ENCODE measurements at regions not wholly inside any gene's neighbourhood (a gene's known extent, or its start where the extent isn't known, plus 50 kb on each side); places are given as distances from the start of the nearest gene placed in this dataset.

DNA sequence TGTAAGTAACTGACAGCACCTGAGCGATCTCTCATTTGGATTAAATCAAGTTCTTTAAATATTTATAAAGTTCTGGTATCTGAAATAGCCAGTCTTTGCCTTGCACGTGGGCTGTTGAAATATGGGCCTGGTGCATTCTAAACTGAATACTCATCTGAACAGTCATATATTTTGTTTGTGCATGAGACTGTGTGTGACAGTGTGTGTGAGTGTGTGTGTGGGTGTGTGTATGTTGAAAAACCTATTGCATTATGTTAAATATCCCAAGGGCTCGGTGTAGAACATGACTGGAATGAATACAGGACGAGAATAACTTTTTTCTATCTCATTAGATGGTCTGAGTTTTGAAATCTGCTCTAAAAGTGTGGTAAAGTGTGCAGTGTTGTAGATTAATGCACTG, 82.4 kb upstream of the TOX3 start:
- H3K27ac ChIP-seq (ENCODE audit: low read depth): no peak overlapping the region
- H3K4me3 ChIP-seq (ENCODE audit: low read depth, low read length): no peak overlapping the region
- WGBS: 48% methylated on average over 4 of the region's 4 CpGs
- H3K4me1 ChIP-seq (ENCODE audit: insufficient read depth): no peaks in the 10 kb centered on the region
- peak; percentile 2 for DNase-seq (ENCODE audit: extremely low spot score)
- no peaks in the 10 kb centered on the region for H3K36me3 ChIP-seq (ENCODE audit: insufficient read depth)

DNA sequence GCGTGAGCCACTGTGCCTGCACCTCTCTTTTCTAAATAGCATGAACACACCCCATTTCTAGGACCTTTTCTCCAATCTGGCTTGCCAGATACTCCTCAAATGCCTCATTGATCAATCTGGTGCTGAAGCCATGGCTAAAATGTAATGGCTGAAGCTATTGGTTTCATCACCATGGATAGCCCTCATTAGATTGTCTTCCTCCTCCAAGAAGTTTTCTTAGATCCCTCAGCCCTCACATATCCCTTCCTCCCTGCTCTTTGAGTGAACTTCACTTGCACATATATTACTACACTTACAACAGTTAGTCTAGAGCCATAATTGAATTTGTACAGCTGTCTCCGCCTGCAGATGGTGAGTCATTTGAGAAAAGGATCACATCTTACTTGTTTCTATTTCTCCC, 77.9 kb upstream of the TOX3 start:
- no peaks in the 10 kb centered on the region for H3K4me1 ChIP-seq (ENCODE audit: insufficient read depth)
- H3K27ac ChIP-seq (ENCODE audit: low read depth): no peak overlapping the region
- no peaks in the 10 kb centered on the region for H3K36me3 ChIP-seq (ENCODE audit: insufficient read depth)
- DNase-seq (ENCODE audit: extremely low spot score): no peak
- no peak overlapping the region for H3K4me3 ChIP-seq (ENCODE audit: low read depth, low read length)
- 88% methylated on average over 2 of the region's 2 CpGs for WGBS

DNA sequence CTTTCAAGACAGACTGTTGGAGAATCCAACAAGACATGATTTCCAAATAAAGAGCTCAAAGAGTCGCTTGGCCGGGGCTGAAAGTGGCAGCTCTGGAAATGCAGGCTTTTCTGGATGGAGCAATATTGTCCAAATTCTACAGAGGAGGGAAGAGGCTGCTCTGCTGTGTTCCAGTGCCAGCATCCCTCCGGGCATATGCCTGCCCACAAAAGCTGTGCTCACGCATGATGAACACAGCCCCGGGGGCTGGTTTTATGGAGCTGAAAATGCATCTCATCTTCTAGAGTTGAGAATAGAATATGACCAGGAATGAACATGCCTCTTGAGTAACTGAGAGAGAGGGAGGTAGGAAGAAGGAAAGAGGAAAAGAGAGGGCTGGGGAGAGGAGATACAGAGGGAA, 74.7 kb upstream of the TOX3 start:
- no peak for DNase-seq (ENCODE audit: extremely low spot score)
- no peak overlapping the region for H3K27ac ChIP-seq (ENCODE audit: low read depth)
- WGBS: 87% methylated on average over 5 of the region's 5 CpGs

DNA sequence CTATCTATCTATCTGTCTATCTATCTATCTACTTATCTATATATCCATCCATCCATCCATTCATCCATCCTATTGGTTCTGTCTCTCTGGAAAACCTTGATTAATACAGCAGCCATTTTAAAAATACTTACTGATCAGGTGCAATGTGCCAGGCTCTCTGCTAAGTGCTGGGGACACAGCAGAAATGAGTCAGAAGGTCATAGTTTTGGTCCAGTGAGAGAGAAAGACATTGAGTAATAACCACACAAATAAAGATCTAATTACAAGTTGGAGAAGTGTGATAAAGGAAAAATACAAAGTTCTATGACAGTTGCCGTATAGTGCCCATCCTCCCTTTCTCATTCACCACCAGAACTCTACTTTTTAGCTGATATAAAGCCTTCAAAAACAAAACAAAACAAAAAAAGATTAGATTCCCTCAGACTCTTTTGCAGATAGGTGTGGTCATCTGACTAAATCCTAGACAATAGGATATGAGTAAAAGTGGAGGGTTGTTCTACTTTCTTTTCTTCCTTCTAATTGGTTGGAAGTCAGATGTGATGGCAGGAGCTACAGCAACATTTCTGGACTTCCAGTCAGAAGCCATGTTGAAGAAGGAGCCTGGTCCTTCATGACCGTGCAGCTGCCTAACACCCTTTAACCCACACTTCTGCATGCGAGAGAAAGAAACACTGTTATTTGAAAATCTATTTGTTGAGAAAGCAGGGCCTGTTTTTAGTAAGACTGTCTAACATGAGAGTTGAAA, 72.0 kb upstream of the TOX3 start:
- H3K4me3 ChIP-seq (ENCODE audit: low read depth, low read length): no peak overlapping the region
- no peaks in the 10 kb centered on the region for H3K4me1 ChIP-seq (ENCODE audit: insufficient read depth)
- no peaks in the 10 kb centered on the region for H3K36me3 ChIP-seq (ENCODE audit: insufficient read depth)
- no peak for DNase-seq (ENCODE audit: extremely low spot score)
- no peak overlapping the region for H3K27ac ChIP-seq (ENCODE audit: low read depth)
- WGBS: 73% methylated on average over 3 of the region's 3 CpGs

More for the DNA sequence above, 74.7 kb upstream of the TOX3 start:
- H3K4me3 ChIP-seq (ENCODE audit: low read depth, low read length): no peak overlapping the region
- no peaks in the 10 kb centered on the region for H3K4me1 ChIP-seq (ENCODE audit: insufficient read depth)
- H3K36me3 ChIP-seq (ENCODE audit: insufficient read depth): no peaks in the 10 kb centered on the region

DNA sequence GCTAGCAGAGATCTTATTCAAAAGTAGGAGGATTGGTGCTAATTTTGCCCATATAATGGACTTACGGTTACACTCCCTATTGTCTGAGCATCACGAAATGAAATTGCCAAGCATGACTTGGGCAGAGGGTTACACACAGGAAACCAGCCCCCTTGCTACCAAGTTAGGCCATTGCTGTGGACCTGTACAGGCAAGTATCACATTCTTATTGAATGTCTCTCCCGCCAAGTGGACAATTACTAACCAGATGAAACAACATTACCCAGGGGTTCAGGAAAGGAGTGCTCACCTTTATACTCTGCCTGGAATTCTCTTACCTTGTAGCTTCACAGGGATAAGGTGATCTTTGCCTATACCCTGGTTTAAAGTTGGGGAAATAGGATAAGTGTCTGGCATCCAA, 70.6 kb upstream of the TOX3 start:
- WGBS: 60% methylated on average over 3 of the region's 3 CpGs
- no peak for DNase-seq (ENCODE audit: extremely low spot score)
- H3K36me3 ChIP-seq (ENCODE audit: insufficient read depth): no peaks in the 10 kb centered on the region
- H3K4me1 ChIP-seq (ENCODE audit: insufficient read depth): no peaks in the 10 kb centered on the region
- H3K4me3 ChIP-seq (ENCODE audit: low read depth, low read length): no peak overlapping the region
- H3K27ac ChIP-seq (ENCODE audit: low read depth): no peak overlapping the region

DNA sequence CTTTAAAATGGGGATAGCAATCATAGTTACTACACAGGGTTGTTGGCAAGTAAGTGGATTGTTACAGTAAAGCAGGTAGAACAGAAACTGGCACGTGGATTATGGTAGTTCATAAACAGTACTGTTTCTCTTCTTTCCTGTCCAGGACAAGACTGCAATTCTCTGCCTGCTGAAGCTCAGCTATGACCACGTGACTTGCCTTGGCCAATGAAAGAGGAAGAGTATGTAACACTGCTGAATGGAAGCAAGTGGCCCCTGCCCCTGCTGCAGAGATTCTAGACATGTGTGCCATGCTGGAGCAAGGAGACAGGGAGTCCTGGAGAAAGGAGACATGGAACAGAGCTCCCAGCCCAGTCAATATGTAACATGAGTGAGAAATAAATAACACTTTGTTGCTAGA, 66.6 kb upstream of the TOX3 start:
- Histone ChIP-seq H3K4me3 (ENCODE audit: low read depth, low read length) (no peak overlapping the region), H3K36me3 (ENCODE audit: insufficient read depth) (no peaks in the 10 kb centered on the region), H3K27ac (ENCODE audit: low read depth) (no peak overlapping the region), H3K4me1 (ENCODE audit: insufficient read depth) (no peaks in the 10 kb centered on the region)
- WGBS: 81% methylated on average over 2 of the region's 2 CpGs
- DNase-seq (ENCODE audit: extremely low spot score): no peak

DNA sequence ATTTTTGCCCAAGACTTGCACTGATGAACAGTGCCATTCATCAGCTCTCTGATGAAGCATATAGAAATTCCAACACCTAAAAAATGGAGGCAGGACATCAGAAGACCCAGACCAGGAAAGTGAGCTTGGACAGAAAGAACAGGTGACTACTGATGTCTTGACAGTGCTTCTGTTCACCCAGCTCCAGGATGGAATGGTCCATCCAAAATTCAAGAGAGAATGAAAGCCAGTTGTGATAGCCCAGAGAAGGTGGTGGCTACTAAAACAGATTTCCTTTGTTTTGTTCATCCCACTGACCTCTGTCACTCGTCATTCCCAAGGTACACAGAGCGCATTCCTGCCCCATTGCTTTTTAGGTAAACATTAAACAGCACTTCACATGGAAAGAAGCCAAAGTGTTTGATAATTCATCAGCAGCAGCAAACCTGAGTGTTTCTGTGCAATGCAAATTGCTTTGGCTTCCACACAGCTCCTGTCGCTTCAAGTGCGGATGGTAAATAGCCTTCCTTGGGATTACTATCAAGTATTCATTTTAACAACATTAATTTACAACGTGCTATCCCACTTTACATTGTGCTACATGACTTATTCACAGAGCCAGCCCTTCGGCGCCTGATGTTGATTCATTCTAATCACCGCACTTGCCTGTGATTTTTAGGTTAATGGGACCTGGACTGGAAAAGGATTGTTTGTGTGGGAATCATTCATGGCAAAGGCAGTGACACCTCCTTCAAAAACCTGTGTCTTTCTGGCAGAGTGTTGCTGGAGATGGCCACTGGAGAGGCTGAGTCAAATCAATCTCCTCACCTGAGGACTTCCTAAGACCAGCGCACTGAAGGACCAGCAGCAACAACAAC, 65.1 kb upstream of the TOX3 start:
- H3K4me3 ChIP-seq (ENCODE audit: low read depth, low read length): no peak overlapping the region
- H3K4me1 ChIP-seq (ENCODE audit: insufficient read depth): no peaks in the 10 kb centered on the region
- DNase-seq (ENCODE audit: extremely low spot score): no peak
- H3K27ac ChIP-seq (ENCODE audit: low read depth): no peak overlapping the region
- H3K36me3 ChIP-seq (ENCODE audit: insufficient read depth): no peaks in the 10 kb centered on the region
- 79% methylated on average over 9 of the region's 9 CpGs for whole genome bisulfite sequencing

DNA sequence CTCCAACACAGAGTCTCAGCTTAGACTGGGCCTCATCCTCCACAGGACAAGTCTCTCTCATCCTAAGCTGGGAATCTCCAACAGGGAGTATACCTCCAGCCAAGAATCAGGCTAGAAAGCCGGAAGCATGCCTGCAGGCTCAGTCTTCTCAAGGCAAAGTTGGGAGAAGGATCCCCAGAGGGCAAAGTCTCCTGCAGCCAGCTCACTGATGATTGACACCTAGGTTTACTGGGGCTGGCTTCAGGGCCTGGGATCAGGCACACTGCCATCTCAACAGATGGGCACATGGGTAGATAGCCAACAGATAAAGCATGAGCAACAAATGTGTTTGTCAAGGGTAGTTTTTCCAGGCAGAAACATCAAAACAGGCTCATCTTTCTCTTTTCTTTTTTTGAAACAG, 56.1 kb upstream of the TOX3 start:
- H3K36me3 ChIP-seq (ENCODE audit: insufficient read depth): no peaks in the 10 kb centered on the region

DNA sequence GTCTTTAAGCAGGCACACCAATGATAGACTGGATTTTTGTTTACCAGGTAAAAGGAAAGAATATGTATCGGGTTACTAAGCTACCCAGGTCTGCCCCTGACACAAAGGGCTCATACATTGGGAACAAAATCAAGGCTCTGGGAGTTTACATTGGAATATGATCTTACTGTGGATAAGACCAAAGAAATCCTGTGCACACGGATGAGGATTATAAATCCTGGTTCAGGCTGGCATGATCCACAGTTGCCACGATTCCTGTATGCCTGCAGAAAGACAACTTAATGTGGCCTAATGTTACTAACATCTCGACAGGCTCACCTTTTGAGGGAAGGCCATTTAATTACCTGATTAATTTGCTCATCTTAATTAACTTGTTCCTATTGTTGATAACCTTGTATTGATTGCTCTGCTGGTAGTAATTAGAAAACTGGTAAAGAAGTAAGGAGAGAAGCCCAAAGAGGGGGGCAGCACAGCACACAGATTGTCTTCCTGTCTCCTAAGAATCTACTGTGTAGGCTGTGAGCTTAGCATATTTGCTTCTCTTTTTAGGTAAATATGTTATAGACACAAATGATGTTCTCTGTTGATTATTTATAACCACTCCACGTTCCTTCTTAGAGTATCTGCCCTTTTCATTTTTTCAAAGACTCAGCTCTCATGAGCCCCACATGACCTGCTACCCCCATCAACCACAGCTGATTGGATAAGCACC, 51.0 kb upstream of the TOX3 start:
- 59% methylated on average over 5 of the region's 5 CpGs for WGBS
- H3K36me3 ChIP-seq (ENCODE audit: insufficient read depth): no peaks in the 10 kb centered on the region
- no peaks in the 10 kb centered on the region for H3K4me1 ChIP-seq (ENCODE audit: insufficient read depth)
- H3K4me3 ChIP-seq (ENCODE audit: low read depth, low read length): no peak overlapping the region
- no peak for DNase-seq (ENCODE audit: extremely low spot score)
- H3K27ac ChIP-seq (ENCODE audit: low read depth): no peak overlapping the region

More for the DNA sequence above, 56.1 kb upstream of the TOX3 start:
- no peak overlapping the region for H3K27ac ChIP-seq (ENCODE audit: low read depth)
- H3K4me3 ChIP-seq (ENCODE audit: low read depth, low read length): no peak overlapping the region
- DNase-seq (ENCODE audit: extremely low spot score): no peak
- no peaks in the 10 kb centered on the region for H3K4me1 ChIP-seq (ENCODE audit: insufficient read depth)
- 85% methylated on average over 1 of the region's 1 CpG for whole genome bisulfite sequencing

DNA sequence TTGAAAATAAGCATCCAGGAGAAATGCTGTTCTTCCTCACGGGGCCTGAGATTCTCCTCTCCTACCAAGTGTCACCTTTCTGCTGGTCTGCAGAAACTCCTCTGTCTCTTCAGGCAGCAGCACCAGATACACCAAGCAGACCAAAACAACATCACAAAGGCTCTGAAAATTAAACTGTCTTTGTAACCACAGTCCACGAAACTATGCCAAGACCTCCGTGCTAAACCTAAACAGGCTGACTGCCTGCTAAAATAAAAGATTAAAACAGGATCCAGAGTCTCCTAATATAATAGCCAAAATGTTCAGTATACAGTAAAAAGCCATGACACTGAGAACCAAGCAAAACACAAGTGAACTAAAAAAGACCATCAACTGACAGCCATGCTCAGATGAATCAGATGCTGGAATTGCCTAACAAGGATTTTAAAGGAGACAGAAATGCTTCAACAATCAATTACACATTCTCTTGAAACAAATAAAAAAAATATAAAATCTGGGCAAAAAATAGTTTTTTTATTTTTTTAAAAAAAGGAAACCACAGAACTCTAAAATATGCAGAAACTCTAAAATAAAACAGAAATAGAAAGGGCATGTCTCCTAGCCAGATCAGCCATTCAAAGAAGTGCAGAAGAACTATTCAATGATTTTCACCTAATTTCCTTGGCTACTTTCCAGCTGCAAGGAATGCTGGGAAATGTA, 50.3 kb upstream of the TOX3 start:
- H3K4me1 ChIP-seq (ENCODE audit: insufficient read depth): no peaks in the 10 kb centered on the region
- DNase-seq (ENCODE audit: extremely low spot score): no peak
- H3K4me3 ChIP-seq (ENCODE audit: low read depth, low read length): no peak overlapping the region
- no peak overlapping the region for H3K27ac ChIP-seq (ENCODE audit: low read depth)
- 33% methylated on average over 3 of the region's 3 CpGs for WGBS
- H3K36me3 ChIP-seq (ENCODE audit: insufficient read depth): no peaks in the 10 kb centered on the region

Measured in urinary bladder (tissue), 3 donors.